GM12878 (cell line): ENCODE measurements at regions not wholly inside any gene's neighbourhood (a gene's known extent, or its start where the extent isn't known, plus 50 kb on each side); places are given as distances from the start of the nearest gene placed in this dataset.

Source experiments
- ATAC-seq: fragments of 200-7000 bp; cut with Tn5 transposase; 3 replicates; pipeline ENCODE4 v1.9.1; 2020; ENCODE audit warnings: mild to moderate bottlenecking, moderate library complexity
- BruUV-seq: library from RNA; stranded (reverse); fragments of 400-500 nt; replicated peaks from 2 replicates; lab custom pipeline; 2021; lab: Mats Ljungman, UMichigan
- CTCF ChIA-PET: fragments of 300-600 bp; sonication (Branson Sonifier 250); formaldehyde crosslinking; extraction: SDS; loops from one replicate; lab custom pipeline; 2021; ENCODE audit warnings: inconsistent platforms; lab: Yijun Ruan, JAX
- POLR2A ChIA-PET: fragments of 350-600 bp; formaldehyde crosslinking; extraction: SDS; loops from one replicate; lab custom pipeline; 2021; ENCODE audit warnings: inconsistent platforms; lab: Charles Lee
- RAD21 ChIA-PET: fragments of 300-600 bp; sonication (Branson Sonifier 250); formaldehyde crosslinking; loops from one replicate; lab custom pipeline; 2023; ENCODE audit warnings: antibody characterized with exemption; ENCODE audit not compliant: unreplicated experiment; lab: Charles Lee
- SMC1A ChIA-PET: fragments of 300-600 bp; sonication (Branson Sonifier 250); formaldehyde crosslinking; loops from one replicate; lab custom pipeline; 2023; ENCODE audit not compliant: unreplicated experiment, uncharacterized antibody; lab: Charles Lee
- DNase-seq: peaks from one replicate; pipeline ENCODE4 v3.0.0-alpha.2; 2011; ENCODE audit warnings: low read depth, low spot score
- FAIRE-seq: peaks from 3 replicates; lab custom pipeline; 2011; peaks lifted over from hg19 to GRCh38; lab: Jason Lieb, UNC
- H2AFZ ChIP-seq: 2 replicates; pipeline ENCODE4 v1.6.0; 2011; ENCODE audit warnings: low read depth, low read length, control low read depth; ENCODE audit not compliant: control insufficient read depth
- H3K27ac ChIP-seq: 2 replicates; pipeline ENCODE4 v1.5.1; 2011; ENCODE audit warnings: control low read depth; ENCODE audit not compliant: control insufficient read depth, insufficient read depth
- H3K27me3 ChIP-seq, 2 experiments: replicated peaks in 1 of 2; 2 replicates each; pipeline versions ENCODE4 v1.6.0 to v1.6.1; 2011; ENCODE audit warnings: low read length in 1 of 2; ENCODE audit not compliant: control insufficient read depth in 2 of 2, insufficient read depth in 2 of 2
- H3K36me3 ChIP-seq, 2 experiments: 2 replicates each; pipeline ENCODE4 v1.5.1; 2011; ENCODE audit warnings: low read length in 1 of 2; ENCODE audit not compliant: control insufficient read depth in 2 of 2, insufficient read depth in 2 of 2
- H3K4me1 ChIP-seq: 2 replicates; pipeline ENCODE4 v1.6.1; 2011; ENCODE audit warnings: mild to moderate bottlenecking, low read length, moderate library complexity, mixed read lengths; ENCODE audit not compliant: control insufficient read depth, insufficient read depth
- H3K4me2 ChIP-seq: 2 replicates; pipeline ENCODE4 v1.6.0; 2011; ENCODE audit warnings: control low read depth; ENCODE audit not compliant: control insufficient read depth, insufficient read depth
- H3K4me3 ChIP-seq: fragments of 200-600 bp; sonication (generic); 2 replicates; pipeline ENCODE4 v1.5.1; 2016
- H3K79me2 ChIP-seq: 2 replicates; pipeline ENCODE4 v1.6.0; 2011; ENCODE audit warnings: low read length; ENCODE audit not compliant: control insufficient read depth, insufficient read depth
- H3K9ac ChIP-seq: 2 replicates; pipeline ENCODE4 v1.8.0; 2011; ENCODE audit warnings: low read length, control low read depth, mixed read lengths; ENCODE audit not compliant: control insufficient read depth, insufficient read depth
- H3K9me3 ChIP-seq: replicated peaks from 3 replicates; pipeline ENCODE4 v1.5.1; 2011; ENCODE audit warnings: mild to moderate bottlenecking, low read length; ENCODE audit not compliant: control insufficient read depth, insufficient read depth
- H4K20me1 ChIP-seq: 2 replicates; pipeline ENCODE4 v1.6.0; 2011; ENCODE audit not compliant: control insufficient read depth, insufficient read depth
- ATF2 ChIP-seq: IDR thresholded peaks from 2 replicates; pipeline ENCODE4 v1.6.1; 2012; ENCODE audit warnings: low read length, inconsistent platforms
- HSF1 ChIP-seq: fragments of 150-350 bp; IDR thresholded peaks from 2 replicates; pipeline ENCODE4 v1.6.1; 2014; ENCODE audit warnings: mild to moderate bottlenecking, low read depth, low read length
- NFYB ChIP-seq: IDR thresholded peaks from 2 replicates; pipeline ENCODE4 v1.6.1; 2011; ENCODE audit warnings: low read depth, mild to moderate bottlenecking, low read length, improper control_type of control experiment, moderate library complexity; ENCODE audit not compliant: insufficient read depth
- SMAD5 ChIP-seq: IDR thresholded peaks from 2 replicates; pipeline ENCODE4 v1.6.1; 2016; ENCODE audit warnings: antibody characterized with exemption, low read depth
- TCF12 ChIP-seq: IDR thresholded peaks from 2 replicates; pipeline ENCODE4 v1.6.1; 2011; ENCODE audit warnings: low read depth, mild to moderate bottlenecking, low read length
- ZNF207 ChIP-seq: fragments of 450-650 bp; IDR thresholded peaks from 2 replicates; pipeline ENCODE4 v1.6.1; 2014; ENCODE audit warnings: antibody characterized with exemption, mild to moderate bottlenecking, borderline replicate concordance
- WGBS: methylation state at CpG from one replicate; pipeline ENCODE4 v1.1.6; 2016; ENCODE audit warnings: low lambda C conversion rate; ENCODE audit not compliant: insufficient replicate concordance, insufficient coverage; ENCODE audit errors: missing lambda C conversion rate; 5-methylcytosine and 5-hydroxymethylcytosine counted together
- in situ Hi-C: fragments of 300-500 bp; cut with MboI; formaldehyde crosslinking; loops from 9 replicates; pipeline ENCODE4 v1.14.3; 2018; ENCODE audit warnings: mixed read lengths
- intact Hi-C: fragments of 100-400 bp; cut with micrococcal nuclease; formaldehyde crosslinking; loops from one replicate; pipeline ENCODE4 v1.14.2; 2022; ENCODE audit not compliant: unreplicated experiment

GRCh38 chr2:8322634-8323033 is 359.2 kb upstream of the ID2 start:
- Histone ChIP-seq H3K27me3 (no peaks in the 10 kb centered on the region), H3K27ac (no peak overlapping the region), H3K9ac (no peak overlapping the region), H3K79me2 (no peaks in the 10 kb centered on the region), H3K9me3 (no peaks in the 10 kb centered on the region; the same call in 2 of the 3 replicates), H3K4me1 (no peaks in the 10 kb centered on the region), H2AFZ (no peak overlapping the region), H3K4me2 (no peak overlapping the region), H3K36me3 (no peaks in the 10 kb centered on the region), H3K4me3 (no peak overlapping the region), H4K20me1 (no peaks in the 10 kb centered on the region)
- intact Hi-C loops (no loop called here), in situ Hi-C loops (no loop called here)
- BruUV-seq = no TSS peak
- 41% methylated on average over 4 of the region's 4 CpGs for WGBS
- ChIA-PET CTCF (interaction anchor here (0.8 to 2.7 kb wide), 3 partner anchors 8 to 42 kb away, joined by 3 to 11 read pairs (median 3); no protein-coding TSS in a partner anchor), SMC1A (interaction anchor here (0.8 to 6.7 kb wide), 6 partner anchors 9 to 59 kb away, joined by 3 to 49 read pairs (median 3); no protein-coding TSS in a partner anchor), RAD21 (interaction anchor here (1.0 to 1.7 kb wide), 3 partner anchors 9 to 895 kb away, joined by 3 to 6 read pairs (median 5); no protein-coding TSS in a partner anchor), POLR2A (interaction anchor here (0.7 to 1.1 kb wide), 3 partner anchors 13 to 65 kb away, joined by 3 read pairs; no protein-coding TSS in a partner anchor)
- TF ChIP-seq ATF2 (no peak), SMAD5 (no peak), ZNF207 (no peak), TCF12 (no peak), NFYB (no peak), HSF1 (no peak)
- no peak for FAIRE-seq
- no peak for DNase-seq
- no peak for ATAC-seq
